ENCODE measurements at regions not wholly inside any gene's neighbourhood (a gene's known extent, or its start where the extent isn't known, plus 50 kb on each side); places are given as distances from the start of the nearest gene placed in this dataset.

DNA sequence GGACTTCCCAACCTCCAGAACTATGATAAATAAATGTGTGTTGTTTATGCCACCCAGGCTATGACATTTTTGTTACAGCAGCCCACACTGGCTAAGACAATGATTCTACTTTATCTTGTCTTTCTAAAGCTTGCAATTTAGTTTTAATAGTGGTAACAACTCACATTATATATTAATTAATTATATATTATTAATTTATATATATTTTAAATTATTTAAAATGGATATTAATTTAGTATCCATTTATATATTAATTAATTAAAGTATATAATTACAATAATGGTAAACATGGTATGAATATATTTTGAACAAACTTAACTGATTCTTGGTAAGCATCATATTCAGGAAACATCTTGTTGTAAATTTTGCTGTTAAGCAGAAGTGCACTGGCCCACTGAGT lies 863.9 kb downstream of the MCTP2 start:
- FAIRE-seq = peak; percentile 32

DNA sequence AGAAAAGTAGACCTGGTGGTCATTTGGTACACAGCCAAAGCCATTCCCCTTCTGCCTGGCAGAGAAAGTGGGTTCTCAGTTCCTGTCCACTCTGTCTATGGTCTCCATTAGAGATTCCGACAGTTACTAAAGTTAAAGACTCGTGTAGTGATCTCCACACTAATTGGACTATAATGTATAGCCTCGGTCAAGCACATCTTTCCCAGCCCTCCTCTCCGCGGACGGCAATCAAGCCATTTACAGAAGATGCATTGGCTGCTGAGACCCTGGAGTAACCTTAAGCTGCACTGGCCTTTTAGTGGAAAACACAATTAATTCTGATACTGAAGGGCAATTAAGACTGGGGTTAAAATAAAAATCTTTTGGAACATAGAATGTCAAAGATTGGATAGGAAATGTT lies 865.3 kb downstream of the MCTP2 start:
- FAIRE-seq = no peak

DNA sequence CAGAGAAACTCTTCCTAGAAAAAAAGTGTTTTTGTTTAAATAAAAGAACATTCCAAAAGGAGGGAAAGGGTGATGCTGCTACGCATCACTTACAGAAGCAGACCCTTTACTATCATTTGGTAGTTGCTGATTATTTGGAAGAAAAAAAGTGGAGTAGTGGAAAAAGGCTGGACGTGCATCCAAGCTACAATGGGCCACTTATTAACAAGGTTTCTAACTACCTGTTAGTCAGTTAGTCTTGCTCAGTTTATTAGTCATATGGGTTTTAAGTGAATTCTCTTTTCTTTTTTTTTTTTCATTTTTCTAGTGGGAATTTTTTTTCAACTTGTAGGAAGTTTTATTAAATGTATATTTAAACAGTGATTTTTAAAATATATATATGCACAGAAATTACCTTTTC lies 866.0 kb downstream of the MCTP2 start:
- FAIRE-seq = no peak

DNA sequence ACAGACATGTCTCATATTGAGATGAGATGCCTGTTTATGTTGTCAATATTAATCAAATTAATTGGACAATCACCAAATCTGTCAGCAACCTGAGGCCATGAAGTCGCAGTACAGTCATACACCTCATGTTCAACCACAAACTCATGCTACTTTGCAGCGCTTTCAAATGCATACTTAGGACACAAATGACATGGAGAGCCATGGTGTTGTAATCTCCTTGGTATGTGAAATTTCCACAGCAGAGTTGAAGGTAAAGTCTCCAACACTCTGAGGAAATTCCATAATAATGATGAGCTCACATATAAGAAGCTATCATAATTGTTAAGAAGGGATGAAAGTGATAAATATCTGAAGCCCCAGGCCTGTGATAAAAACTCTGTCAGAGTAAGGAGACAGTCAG lies 873.9 kb downstream of the MCTP2 start:
- no peak for FAIRE-seq

DNA sequence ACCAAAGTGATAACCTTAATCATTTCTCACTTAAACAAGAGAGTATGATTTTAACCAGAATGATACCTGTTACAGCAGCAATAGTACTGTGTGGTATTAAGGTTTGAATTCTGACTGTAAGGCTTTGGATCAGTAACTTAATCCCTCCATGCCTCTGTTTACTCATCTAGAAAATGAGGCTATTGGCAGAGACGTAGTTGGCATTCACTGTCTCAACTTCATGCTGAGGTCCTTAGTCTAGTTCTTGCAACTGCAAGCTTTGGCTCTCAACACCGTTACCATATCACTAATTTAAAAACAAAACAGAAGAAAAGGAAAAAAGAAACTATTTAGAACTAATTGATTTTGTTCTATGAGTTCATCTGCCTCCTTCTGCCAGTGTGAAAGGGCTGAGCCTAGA lies 875.4 kb downstream of the MCTP2 start:
- FAIRE-seq = no peak

DNA sequence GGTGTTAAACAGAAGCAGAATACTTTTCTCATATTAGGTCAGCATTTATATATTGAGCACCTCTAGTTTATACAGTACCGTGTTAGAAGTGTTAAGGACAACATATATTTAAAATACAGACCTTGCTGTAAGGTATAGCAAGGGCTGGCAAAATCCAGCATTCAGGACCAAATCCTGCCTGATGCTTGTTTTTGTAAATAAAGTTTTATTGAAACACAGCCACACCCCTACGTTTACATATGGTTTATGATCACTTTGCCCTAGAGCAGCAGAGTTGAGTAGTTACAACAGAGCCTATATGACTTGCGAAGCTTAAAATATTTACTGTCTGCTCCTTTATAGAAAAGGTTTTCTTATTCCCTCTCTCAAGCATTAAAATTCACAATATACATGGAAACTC lies 877.3 kb downstream of the MCTP2 start:
- no peak for FAIRE-seq

DNA sequence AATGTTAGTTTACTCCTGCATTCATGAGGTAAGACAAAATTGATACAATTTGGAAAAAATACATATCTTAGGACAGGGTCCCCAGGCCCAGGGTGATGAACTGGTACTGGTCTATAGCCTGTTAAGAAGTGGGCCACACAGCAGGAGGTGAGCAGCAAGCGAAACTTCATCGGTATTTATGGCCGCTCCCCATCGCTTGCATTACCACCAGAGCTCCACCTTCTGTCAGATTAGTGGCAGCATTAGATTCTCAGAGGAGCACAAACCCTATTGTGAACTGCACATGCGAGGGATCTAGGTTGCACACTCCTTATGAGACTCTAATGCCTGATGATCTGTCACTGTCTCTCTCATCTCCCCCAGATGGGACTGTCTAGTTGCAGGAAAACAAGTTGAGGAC lies 880.6 kb downstream of the MCTP2 start:
- FAIRE-seq = no peak

DNA sequence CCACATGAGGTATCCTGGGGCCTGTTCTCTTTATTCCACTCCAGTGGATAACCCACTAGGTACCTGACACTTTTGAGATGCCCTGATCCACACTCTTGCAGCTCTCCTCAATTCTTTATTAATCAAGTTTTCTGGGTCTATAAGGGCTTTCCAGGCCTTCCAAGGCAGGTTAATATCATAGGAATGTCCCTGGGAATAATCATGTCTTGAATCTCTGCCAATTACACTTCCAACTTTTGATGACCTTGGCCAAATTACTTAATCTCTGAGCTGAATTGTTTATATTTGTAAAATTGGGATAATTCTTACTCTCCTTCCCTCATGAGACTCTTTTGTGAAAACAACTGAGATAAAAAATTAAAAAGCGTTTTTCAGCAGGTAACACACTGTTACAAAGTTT lies 881.7 kb downstream of the MCTP2 start:
- no peak for FAIRE-seq

DNA sequence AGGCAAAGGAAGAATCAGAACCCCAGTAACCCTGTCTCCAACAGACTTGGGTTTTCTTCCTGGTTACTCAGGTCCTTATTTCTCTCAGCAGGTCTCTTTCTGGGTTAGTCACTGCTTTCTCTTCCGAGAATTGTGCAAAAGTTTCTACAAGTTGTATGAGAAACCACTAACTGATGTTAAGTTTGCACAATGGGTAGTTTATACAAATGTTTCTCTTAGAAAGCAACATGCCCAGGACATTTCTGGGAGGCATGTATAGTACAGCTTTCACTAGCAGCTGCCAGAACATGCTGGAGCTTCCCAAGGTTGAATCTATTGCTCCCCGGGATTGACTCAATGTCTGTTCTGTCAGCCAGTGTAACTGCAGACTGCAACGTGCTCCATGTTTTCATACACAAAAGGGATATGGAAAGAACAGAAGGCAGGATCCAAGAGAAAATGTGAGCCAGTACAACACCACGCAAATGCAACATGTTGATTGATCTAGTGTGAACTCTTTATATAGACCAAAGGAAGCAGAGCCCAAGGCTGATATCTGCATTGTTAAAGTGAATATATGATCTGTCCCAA lies 887.8 kb downstream of the MCTP2 start:
- no peak for FAIRE-seq

DNA sequence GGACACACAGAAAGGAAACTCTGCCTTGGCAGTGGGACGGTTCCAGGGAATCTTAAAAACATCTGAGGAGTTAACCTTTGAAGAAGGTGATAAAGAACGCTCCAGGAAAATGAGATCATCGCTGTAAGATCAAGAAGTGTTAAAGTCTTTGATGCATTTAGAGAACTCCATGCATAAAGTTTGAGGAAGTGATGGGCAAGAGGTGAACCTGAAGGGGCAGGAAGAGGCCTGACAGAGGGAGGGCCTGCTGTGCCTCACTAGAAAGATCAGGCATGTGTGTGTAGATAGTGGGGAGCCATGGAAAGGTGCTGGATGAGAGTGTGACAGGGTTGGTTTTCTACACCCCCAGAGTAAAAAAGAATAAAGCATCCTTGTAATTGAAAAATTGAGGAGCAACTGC lies 889.2 kb downstream of the MCTP2 start:
- no peak for FAIRE-seq

DNA sequence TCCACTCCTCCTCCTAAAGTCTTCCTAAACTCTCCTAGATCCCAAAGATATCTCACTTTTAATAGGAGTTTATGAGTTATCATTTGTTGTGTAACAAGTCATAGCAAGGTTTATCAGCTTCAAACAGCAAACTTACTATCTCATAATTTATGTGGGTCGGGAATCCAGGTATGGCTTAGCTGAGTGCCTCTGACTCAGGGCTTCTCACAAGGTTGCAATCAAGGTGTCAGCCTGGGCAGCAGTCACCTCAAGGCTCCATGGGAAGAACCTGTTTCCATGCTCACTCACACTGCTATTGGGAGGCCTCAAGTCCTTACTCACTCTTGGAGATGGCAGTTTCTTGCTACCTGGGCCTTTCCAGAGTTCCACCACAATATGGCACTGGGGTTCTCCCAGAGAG lies 889.8 kb downstream of the MCTP2 start:
- FAIRE-seq = no peak

DNA sequence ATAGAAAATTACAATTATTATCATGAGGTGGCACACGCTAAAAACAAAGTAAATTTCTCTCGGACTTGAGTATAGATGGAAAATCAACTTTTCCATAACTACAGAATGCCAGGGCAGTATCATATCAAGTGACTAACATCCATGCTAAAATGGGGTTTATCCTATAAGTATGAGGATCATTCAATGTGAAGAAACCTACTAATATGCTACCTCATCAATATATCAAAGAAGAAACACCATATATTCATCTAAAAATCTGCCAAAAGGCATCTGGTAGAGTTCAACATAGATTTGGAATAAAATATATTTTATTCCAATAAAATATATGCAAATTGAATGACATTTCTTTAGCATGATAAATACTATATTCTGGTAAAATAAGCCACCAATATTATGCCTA lies 894.4 kb downstream of the MCTP2 start:
- no peak for FAIRE-seq

DNA sequence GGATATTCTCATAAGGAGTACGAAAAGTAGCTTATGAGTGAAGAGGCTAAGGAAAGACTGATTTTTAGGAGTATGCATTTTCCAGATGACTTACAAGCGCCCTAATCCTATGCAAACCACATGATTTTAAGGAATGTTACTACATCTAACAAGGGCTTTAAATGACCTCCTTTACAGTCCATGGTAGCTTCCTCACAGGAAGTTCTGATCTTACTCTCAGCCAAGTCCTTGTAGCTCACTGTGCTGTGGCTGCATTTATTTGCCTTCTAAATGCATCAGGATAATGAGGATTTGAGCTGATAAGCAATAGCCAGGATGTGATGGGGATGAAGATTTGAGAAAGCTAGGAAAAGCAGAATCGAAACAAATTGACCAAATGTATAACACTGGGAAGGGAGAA lies 896.0 kb downstream of the MCTP2 start:
- FAIRE-seq = peak; percentile 98

DNA sequence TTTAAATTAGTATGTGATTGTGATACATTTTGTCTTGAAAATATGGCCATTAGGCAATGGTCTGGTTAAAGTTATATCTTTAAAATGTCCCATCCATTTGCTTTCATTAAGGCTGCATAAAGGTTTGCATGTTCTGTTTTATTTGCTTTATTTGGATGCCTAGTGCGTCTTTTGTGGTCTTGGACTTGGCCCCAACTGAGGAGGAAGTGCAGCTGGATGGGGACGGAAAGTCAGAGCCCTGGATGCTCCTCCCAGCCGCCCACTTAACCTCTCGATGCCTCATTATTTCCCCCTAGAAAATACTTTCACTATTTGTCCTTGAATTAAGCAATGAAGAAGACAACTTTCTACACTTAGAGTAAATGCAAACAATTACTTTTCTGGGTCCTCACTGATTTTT lies 898.2 kb downstream of the MCTP2 start:
- FAIRE-seq = no peak

DNA sequence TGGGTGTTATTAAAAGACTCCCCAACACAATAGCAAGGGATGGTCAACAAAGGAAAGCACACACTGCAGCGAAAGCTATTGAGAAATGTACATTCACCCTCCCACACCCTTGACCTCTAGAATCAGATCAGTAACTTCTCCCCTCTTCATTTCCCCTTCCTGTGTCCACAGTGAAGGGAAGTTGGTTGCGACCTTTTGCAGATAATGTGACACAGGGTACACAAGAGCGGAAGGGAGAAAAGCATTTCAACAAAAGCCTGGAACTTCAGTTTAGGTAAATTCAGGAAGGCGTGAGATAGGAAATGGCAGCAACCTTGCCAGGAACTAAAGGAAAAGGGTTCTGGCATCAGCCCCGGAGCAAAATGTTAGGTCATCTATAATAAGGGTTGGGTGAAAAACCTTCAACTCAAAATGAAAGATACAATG lies 899.8 kb downstream of the MCTP2 start:
- peak; percentile 97 for FAIRE-seq

DNA sequence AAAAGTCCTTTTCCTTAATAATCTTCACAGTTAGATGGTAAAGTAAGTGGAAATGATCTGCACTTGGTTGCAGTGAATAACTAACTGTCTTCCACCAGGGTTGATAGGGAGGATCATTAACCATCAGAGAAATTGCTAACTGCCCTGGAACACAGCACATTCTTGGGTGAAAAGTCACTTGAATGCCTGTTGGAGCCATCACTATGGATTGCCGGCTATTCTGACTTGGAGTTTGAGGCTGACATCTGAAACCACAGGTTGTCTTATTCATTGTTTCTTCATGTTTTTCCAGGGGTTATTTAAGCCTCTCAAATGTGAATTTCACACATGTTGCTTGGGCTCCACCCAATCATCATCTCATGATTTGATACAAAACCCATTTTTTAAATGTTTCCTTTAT lies 901.4 kb downstream of the MCTP2 start:
- peak; percentile 89 for FAIRE-seq

DNA sequence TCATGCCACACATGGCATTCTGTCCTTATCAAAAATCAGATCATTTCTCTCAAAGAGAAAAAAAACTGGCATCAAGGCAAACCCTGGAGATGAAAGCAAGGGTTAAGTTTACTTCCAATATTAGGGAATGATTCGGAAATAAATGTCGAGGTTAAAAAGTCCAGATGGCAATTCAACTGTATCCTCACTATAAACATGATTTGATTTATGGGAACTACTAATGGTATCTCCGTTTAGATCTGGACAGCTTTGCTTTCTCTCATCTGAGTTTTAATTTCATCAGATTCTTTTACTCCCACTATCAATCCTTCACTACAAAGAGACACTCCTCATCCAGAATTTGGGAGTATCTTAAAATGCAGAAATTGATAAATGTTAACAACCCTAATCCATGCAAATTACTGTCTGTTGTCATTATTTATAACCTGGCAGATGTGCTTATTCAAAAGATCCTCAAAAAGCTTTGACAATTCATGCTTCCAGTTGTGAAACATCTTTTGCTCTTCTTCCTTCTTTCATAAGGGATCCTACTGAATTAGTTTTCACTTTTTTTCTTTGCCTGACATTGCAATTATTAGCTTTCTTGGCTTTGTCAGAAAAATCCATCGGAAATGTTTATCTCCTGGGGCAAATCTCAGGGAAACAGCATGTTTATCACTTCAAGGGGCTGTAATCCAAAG lies 903.2 kb downstream of the MCTP2 start:
- FAIRE-seq = peak; percentile 99

DNA sequence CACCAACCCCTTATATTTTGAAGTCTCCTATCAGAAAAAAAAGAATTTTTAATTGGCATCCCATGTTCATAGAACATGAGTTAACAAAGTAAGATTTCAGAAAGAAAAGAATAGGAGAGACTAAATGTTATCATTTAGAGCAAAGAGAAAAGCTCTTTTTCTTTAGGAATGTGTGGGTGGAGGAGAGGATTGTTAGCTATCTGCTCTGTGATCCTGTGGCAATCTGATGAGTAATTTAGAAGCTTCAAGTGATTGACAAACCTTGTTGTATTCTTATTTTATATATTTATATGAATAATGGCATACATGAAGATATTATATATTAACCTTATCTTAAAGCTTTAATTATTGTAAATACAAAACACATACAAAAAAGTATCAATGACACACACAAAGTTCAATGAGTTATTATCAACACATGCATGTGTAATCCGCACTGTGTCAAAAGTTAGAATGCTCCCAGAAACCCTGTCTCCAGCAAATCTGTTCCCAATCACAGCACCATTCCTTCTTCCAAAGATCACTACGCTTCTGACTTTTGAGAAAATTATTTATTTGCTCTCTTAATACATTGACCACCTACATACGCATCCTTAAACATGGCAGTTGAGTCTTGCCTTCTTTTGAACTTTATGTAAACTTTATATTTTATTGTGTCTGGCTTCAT lies 907.4 kb downstream of the MCTP2 start:
- no peak for FAIRE-seq

DNA sequence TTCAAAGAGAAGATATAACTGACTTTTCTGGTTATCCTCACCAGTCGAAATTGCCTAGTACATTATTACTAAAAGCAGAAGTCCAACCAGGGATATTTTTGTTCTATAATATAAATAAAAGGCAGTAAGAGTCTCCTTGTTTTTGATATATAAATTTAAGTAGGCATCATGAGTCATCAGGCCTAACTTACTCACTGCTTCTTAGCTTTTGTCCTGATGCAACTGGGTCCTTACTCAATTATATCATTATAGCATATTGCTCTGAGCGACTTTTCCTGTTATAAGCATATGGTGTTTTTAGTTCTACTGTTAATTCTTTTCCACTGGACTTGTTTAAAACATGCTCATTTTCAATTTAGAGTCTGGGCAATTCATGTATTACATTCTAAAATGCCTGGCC lies 910.1 kb downstream of the MCTP2 start:
- no peak for FAIRE-seq

DNA sequence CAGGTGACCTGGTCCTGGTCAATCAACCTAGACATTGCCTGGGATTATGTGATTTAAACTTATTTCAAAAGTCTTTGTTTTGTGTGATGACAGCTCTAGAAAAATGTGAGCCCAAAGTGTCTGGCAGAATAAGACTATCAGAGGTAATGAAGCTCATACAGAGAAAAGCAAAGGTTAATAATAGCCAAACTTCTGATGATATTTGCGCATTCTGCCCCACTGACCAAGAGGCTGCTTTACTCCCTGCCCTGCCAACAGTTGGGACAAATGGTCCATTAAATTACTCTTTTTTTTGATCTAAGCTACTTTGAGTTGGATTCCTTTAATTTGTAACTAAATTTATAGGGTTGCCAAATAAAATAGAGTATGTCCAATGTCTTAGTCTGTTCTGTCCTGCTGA lies 911.2 kb downstream of the MCTP2 start:
- FAIRE-seq = peak; percentile 96

DNA sequence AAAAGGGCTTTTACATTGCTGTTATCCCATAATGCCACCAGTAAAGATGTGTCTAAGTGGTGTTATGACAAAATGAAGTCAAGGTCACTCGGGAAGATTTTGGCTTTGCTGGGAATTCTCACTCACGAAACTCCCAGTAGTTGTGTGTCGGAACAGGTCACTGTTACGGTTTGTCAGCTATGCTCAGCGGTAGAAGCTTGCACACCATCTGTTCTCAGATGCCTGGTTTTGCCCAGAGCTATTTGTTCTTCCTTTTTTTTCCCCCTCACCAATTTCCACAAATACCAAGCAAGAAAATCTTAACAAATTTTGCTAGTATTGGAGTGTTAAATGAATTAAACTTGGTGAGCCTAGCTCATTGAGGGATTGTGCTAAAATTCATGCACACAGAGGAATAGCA lies 915.1 kb downstream of the MCTP2 start:
- FAIRE-seq = no peak

DNA sequence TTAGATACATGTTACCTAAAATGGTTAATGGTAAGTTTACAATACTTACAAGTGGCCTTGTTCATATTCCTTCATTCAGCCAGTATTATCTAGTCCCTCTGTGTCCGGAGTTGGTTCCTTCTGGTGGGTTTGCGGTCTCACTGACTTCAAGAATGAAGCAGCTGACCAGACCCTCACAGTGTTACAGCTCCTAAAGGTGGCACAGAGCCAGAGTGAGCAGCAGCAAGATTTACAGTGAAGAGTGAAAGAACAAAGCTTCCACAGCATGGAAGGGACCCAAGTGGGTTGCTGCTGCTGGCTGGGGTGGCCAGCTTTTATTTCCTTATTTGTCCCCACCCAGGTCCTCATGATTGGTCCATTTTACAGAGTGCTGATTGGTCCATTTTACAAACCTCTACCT lies 916.8 kb downstream of the MCTP2 start:
- no peak for FAIRE-seq

DNA sequence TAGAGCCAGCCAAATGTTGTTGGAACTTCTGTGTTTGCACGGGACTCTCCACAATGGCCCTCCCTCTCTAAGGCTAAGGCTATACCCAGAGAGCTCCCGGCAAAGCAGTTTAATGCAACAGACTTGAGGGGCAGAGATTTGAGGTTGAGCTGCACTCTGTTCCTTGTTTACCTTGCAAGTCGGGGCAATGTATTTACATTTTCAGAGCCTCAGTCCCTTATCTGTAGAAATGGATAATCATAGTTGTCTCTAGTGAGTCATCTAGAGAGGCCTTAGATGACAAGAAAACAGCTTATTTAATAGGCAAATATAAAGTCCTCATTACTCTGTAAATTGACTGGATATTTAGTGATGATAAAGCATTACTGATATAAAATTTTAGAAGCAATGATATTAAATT lies 917.7 kb downstream of the MCTP2 start:
- FAIRE-seq = no peak

DNA sequence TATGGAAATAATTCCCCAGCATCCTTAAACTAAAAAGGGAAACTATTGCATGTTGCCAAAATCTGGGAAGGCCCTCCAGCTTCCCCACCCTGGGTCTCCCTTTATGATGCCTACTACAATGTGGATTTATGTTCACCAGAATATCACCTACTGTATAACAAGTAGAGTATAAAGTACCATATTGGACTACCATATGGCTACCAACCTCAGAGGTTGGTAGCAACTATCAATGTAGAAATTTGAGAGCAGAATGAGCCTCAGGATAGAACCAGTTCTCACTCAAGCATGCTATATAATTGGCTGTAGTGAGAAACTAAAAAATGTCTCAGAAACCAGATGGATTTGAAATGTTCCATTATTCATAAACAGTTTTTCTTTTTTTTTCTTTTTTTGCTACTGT lies 918.4 kb downstream of the MCTP2 start:
- FAIRE-seq = no peak

DNA sequence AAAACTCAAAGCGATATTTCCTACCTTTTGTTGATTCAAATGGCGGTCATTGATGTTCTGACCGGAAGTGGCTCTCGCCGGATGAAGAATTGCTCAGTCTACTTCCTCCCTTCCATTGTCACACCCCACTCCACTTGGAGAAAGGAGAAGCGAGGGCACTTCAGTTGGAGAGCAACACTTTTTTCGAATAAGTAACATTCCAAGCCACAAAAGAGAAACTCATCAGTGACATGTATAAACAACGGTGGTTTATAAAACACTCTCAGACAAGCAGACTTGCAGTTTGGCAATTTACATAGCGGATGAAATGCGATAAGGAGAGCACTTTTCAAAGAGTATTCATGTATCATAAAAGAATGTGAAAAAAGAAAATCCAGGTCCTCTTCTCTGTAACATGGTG lies 919.1 kb downstream of the MCTP2 start:
- FAIRE-seq = no peak
